ENCODE measurements at regions not wholly inside any gene's neighbourhood (a gene's known extent, or its start where the extent isn't known, plus 50 kb on each side); places are given as distances from the start of the nearest gene placed in this dataset.

DNA sequence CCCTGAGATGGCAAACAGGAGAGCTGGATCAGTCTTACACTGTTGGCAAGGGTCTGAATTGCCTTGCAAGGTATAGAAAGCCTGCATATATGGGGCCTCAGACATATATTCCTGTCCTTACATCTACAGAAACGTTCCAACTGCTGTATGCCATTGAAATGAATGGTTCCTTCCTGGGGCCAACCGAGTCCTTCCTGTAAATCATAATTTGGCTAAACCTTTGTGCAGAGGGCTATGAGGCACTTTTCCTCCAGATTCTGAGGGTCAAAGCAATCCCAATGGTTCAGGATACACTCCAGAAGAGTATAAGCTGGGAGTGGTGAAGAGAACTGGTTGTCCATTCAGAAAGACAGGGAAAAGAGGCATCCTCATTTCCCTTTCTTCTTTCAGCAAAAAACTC lies 190.5 kb downstream of the PTPRC start:
- Histone ChIP-seq H3K27ac (ENCODE audit: low read length) (0 out of 2 replicates have a peak overlapping the region, but pooled peaks have one; percentile 19), H3K79me2 (ENCODE audit: insufficient read depth, low read length) (peaks cover 6% of the 10 kb centered on the region; the same call in 1 of the 2 replicates), H3K4me1 (ENCODE audit: insufficient read depth, low read length) (no peaks in the 10 kb centered on the region), H3K27me3 (ENCODE audit: insufficient read depth, low read length, poor library complexity) (no peaks in the 10 kb centered on the region), H3K4me2 (ENCODE audit: insufficient read depth, low read length) (no peak overlapping the region), H3K9ac (ENCODE audit: low read depth, low read length) (no peak overlapping the region), H3K9me3 (ENCODE audit: insufficient read depth, low read length, severe bottlenecking) (no peaks in the 10 kb centered on the region), H2AFZ (ENCODE audit: low read depth, low read length) (no peak overlapping the region), H3K4me3 (ENCODE audit: low read depth in 1 of 2, low read length in 2 of 2) (no peak overlapping the region), H4K20me1 (ENCODE audit: insufficient read depth, low read length) (no peaks in the 10 kb centered on the region), H3K36me3 (ENCODE audit: insufficient read depth, low read length) (peaks cover 13% of the 10 kb centered on the region)
- no peak for ATAC-seq (ENCODE audit: insufficient read depth, low read depth)
- no peak for TF ChIP-seq EZH2 (IDR thresholded peaks at IDR 0.05; ENCODE audit: borderline replicate concordance, low read depth, low read length, severe bottlenecking)
- TF ChIP-seq, protein P1, sequence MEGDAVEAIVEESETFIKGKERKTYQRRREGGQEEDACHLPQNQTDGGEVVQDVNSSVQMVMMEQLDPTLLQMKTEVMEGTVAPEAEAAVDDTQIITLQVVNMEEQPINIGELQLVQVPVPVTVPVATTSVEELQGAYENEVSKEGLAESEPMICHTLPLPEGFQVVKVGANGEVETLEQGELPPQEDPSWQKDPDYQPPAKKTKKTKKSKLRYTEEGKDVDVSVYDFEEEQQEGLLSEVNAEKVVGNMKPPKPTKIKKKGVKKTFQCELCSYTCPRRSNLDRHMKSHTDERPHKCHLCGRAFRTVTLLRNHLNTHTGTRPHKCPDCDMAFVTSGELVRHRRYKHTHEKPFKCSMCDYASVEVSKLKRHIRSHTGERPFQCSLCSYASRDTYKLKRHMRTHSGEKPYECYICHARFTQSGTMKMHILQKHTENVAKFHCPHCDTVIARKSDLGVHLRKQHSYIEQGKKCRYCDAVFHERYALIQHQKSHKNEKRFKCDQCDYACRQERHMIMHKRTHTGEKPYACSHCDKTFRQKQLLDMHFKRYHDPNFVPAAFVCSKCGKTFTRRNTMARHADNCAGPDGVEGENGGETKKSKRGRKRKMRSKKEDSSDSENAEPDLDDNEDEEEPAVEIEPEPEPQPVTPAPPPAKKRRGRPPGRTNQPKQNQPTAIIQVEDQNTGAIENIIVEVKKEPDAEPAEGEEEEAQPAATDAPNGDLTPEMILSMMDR (IDR thresholded peaks at IDR 0.05; ENCODE audit: borderline replicate concordance, extremely low read depth, low read length, poor library complexity, severe bottlenecking), result no peak
- no peak for DNase-seq

DNA sequence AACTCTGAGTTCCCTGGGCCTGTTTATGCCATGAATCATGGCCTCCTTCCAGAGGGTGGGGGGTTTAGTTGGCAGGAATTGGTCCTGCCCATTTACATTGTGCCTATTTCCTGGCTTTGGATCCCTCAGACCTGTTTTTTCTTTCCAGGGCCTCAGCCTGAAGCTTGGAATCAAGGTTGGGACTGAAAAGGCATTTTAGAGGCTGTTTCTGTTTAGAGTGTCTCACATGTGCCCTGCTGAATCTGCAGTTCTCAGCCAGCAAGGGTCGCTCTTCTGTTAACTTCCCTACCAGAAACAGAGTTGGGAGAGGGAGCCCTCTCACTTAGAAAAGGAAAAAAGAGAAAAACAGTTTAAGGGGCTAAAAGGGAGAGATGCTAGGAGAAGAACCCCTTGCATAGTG lies 191.1 kb downstream of the PTPRC start:
- Histone ChIP-seq H2AFZ (ENCODE audit: low read depth, low read length) (no peak overlapping the region), H3K9ac (ENCODE audit: low read depth, low read length) (no peak overlapping the region), H3K4me2 (ENCODE audit: insufficient read depth, low read length) (no peak overlapping the region), H3K9me3 (ENCODE audit: insufficient read depth, low read length, severe bottlenecking) (no peaks in the 10 kb centered on the region), H4K20me1 (ENCODE audit: insufficient read depth, low read length) (no peaks in the 10 kb centered on the region), H3K79me2 (ENCODE audit: insufficient read depth, low read length) (peaks cover 7% of the 10 kb centered on the region; the same call in 1 of the 2 replicates), H3K4me3 (ENCODE audit: low read depth in 1 of 2, low read length in 2 of 2) (no peak overlapping the region), H3K4me1 (ENCODE audit: insufficient read depth, low read length) (no peaks in the 10 kb centered on the region), H3K27me3 (ENCODE audit: insufficient read depth, low read length, poor library complexity) (no peaks in the 10 kb centered on the region), H3K36me3 (ENCODE audit: insufficient read depth, low read length) (peaks cover 15% of the 10 kb centered on the region), H3K27ac (ENCODE audit: low read length) (peak overlapping the region; percentile 53)
- no peak for TF ChIP-seq EZH2 (IDR thresholded peaks at IDR 0.05; ENCODE audit: borderline replicate concordance, low read depth, low read length, severe bottlenecking)
- TF ChIP-seq, protein P1 (IDR thresholded peaks at IDR 0.05; ENCODE audit: borderline replicate concordance, extremely low read depth, low read length, poor library complexity, severe bottlenecking), result peak; percentile 44
- ATAC-seq (ENCODE audit: insufficient read depth, low read depth) (peak; percentile 4; the same call in 1 of the 3 replicates), DNase-seq (no peak)

DNA sequence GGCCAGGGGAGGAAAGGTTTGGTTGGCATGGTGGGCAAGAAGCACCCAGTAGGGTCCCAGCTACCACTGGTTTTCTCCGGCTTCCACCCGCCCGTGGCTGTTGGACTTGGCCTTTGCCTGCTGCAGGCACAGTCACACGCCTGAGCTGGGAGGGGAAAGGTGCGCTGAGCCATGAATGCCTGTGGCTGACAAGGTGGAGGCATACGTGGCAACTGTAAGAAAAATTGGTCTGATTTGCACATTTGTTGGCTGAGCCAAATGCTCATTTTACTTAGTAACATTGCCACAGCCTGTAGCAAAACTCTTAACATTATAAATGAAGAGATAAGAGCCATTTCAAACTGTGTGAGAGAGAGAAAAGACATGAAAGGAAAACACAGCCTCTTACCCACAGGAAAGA lies 191.6 kb downstream of the PTPRC start:
- Histone ChIP-seq H3K4me2 (ENCODE audit: insufficient read depth, low read length) (no peak overlapping the region), H4K20me1 (ENCODE audit: insufficient read depth, low read length) (0 out of 2 replicates have a peak, but pooled peaks cover 2% of the 10 kb centered on the region), H3K9me3 (ENCODE audit: insufficient read depth, low read length, severe bottlenecking) (no peaks in the 10 kb centered on the region), H3K9ac (ENCODE audit: low read depth, low read length) (no peak overlapping the region), H3K36me3 (ENCODE audit: insufficient read depth, low read length) (peaks cover 17% of the 10 kb centered on the region), H3K79me2 (ENCODE audit: insufficient read depth, low read length) (peaks cover 11% of the 10 kb centered on the region), H2AFZ (ENCODE audit: low read depth, low read length) (no peak overlapping the region), H3K27me3 (ENCODE audit: insufficient read depth, low read length, poor library complexity) (no peaks in the 10 kb centered on the region), H3K4me3 (ENCODE audit: low read depth in 1 of 2, low read length in 2 of 2) (no peak overlapping the region), H3K27ac (ENCODE audit: low read length) (peak overlapping the region; percentile 53), H3K4me1 (ENCODE audit: insufficient read depth, low read length) (no peaks in the 10 kb centered on the region; the same call in 1 of the 2 replicates)
- TF ChIP-seq, protein P1 (IDR thresholded peaks at IDR 0.05; ENCODE audit: borderline replicate concordance, extremely low read depth, low read length, poor library complexity, severe bottlenecking), result no peak
- no peak for TF ChIP-seq EZH2 (IDR thresholded peaks at IDR 0.05; ENCODE audit: borderline replicate concordance, low read depth, low read length, severe bottlenecking)
- ATAC-seq (ENCODE audit: insufficient read depth, low read depth) (peak; percentile 8; the same call in 1 of the 3 replicates), DNase-seq (no peak)

Measured in DND-41 (cell line).